ENCODE measurements at regions not wholly inside any gene's neighbourhood (a gene's known extent, or its start where the extent isn't known, plus 50 kb on each side); places are given as distances from the start of the nearest gene placed in this dataset.
A peak's percentile ranks its signal among the peaks of the same experiment; 100 is the strongest.

DNA sequence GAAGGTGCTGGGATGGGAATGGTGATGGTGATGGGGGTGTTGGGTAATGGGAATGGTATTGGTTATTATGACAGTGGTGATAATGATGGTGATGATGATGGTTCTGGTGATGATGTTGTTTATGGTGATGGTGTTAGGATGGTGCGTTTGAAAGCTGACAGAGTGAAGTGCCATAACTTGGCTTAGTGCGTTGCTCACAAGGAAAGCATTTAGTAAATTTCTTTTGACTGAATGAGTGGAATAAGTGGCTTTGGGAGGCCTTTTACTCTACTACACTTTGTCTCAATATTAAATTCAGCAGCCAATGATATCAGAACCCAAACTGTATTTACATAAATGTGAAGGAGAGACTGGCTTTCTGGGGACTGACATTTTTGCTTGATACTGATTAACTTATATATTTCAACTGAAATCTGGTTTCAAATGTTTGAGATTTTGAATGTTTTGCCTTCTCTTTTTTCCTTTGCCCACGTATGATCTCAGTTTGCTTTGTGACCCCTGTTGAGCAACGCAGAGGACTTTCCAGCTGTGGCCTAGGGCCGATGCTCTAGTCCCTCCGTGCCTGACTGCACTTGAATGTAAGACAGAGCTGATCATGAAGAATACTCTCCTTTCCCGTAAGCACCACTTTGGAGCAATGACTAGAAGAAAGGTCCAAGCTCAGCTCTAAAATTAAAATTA, 128.5 kb upstream of the SH3BP4 start:
- BruUV-seq (replicated peaks): no TSS peak
- H3K27ac ChIP-seq (ENCODE audit: low read depth, low read length, poor library complexity, severe bottlenecking): no peak overlapping the region
- H3K36me3 ChIP-seq (ENCODE audit: insufficient read depth, low read length, poor library complexity, severe bottlenecking): no peaks in the 10 kb centered on the region
- H3K9me3 ChIP-seq (ENCODE audit: low read depth, low read length, poor library complexity, severe bottlenecking): no peaks in the 10 kb centered on the region
- intact Hi-C loops (cut with micrococcal nuclease; ENCODE audit: unreplicated experiment): no loop called here
- TF ChIP-seq, protein P1, sequence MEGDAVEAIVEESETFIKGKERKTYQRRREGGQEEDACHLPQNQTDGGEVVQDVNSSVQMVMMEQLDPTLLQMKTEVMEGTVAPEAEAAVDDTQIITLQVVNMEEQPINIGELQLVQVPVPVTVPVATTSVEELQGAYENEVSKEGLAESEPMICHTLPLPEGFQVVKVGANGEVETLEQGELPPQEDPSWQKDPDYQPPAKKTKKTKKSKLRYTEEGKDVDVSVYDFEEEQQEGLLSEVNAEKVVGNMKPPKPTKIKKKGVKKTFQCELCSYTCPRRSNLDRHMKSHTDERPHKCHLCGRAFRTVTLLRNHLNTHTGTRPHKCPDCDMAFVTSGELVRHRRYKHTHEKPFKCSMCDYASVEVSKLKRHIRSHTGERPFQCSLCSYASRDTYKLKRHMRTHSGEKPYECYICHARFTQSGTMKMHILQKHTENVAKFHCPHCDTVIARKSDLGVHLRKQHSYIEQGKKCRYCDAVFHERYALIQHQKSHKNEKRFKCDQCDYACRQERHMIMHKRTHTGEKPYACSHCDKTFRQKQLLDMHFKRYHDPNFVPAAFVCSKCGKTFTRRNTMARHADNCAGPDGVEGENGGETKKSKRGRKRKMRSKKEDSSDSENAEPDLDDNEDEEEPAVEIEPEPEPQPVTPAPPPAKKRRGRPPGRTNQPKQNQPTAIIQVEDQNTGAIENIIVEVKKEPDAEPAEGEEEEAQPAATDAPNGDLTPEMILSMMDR (conservative IDR thresholded peaks at IDR 0.05; ENCODE audit: low read depth, low read length): no peak
- TF ChIP-seq EZH2 (IDR thresholded peaks at IDR 0.05; ENCODE audit: borderline replicate concordance, low read depth, low read length, poor library complexity, severe bottlenecking): no peak
- DNase-seq (ENCODE audit: low spot score): no peak
- no peaks in the 10 kb centered on the region for H3K27me3 ChIP-seq (replicated peaks; ENCODE audit: insufficient read depth, low read depth, low read length, poor library complexity)
- POLR2A ChIA-PET (ENCODE audit: low non-redundant PET): no interaction called here
- H3K4me1 ChIP-seq (ENCODE audit: insufficient read depth, low read length, poor library complexity, severe bottlenecking): no peaks in the 10 kb centered on the region
- no peak overlapping the region for H3K4me3 ChIP-seq (ENCODE audit: low read depth, low read length, poor library complexity, severe bottlenecking)
- CTCF ChIA-PET: no interaction called here

DNA sequence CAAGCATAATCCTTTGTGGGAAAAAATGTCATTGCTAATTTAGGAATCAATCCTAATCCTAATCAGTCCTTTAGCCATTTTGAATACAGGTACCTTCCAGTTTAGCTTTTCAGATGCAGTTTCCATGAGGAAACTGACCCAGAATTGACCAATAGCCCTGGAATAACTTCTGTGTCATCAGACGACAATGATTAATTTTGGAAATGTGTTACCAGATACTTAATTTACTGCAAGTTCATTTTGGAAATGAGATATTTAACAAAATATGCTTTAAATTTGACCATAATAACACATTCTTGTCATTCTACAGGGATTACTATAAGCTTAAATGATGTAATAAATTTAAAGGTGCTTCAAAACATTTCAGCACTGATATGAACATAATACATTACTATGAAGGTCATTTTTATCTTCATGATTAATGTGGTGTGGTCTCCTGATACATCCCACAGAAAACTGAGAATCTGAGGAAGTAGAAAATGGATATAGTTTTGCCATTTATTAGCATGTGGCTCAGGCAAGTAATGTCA, 129.8 kb upstream of the SH3BP4 start:
- no TSS peak for BruUV-seq (replicated peaks)
- H3K9me3 ChIP-seq (ENCODE audit: low read depth, low read length, poor library complexity, severe bottlenecking): no peaks in the 10 kb centered on the region
- no peaks in the 10 kb centered on the region for H3K36me3 ChIP-seq (ENCODE audit: insufficient read depth, low read length, poor library complexity, severe bottlenecking)
- no peaks in the 10 kb centered on the region for H3K27me3 ChIP-seq (replicated peaks; ENCODE audit: insufficient read depth, low read depth, low read length, poor library complexity)
- no peak overlapping the region for H3K4me3 ChIP-seq (ENCODE audit: low read depth, low read length, poor library complexity, severe bottlenecking)
- no peak for DNase-seq (ENCODE audit: low spot score)
- TF ChIP-seq, protein P1 (conservative IDR thresholded peaks at IDR 0.05; ENCODE audit: low read depth, low read length): no peak
- no peak for TF ChIP-seq EZH2 (IDR thresholded peaks at IDR 0.05; ENCODE audit: borderline replicate concordance, low read depth, low read length, poor library complexity, severe bottlenecking)
- H3K27ac ChIP-seq (ENCODE audit: low read depth, low read length, poor library complexity, severe bottlenecking): no peak overlapping the region
- intact Hi-C loops (cut with micrococcal nuclease; ENCODE audit: unreplicated experiment): no loop called here
- no peaks in the 10 kb centered on the region for H3K4me1 ChIP-seq (ENCODE audit: insufficient read depth, low read length, poor library complexity, severe bottlenecking)
- ChIA-PET CTCF (no interaction called here), POLR2A (ENCODE audit: low non-redundant PET) (no interaction called here)

DNA sequence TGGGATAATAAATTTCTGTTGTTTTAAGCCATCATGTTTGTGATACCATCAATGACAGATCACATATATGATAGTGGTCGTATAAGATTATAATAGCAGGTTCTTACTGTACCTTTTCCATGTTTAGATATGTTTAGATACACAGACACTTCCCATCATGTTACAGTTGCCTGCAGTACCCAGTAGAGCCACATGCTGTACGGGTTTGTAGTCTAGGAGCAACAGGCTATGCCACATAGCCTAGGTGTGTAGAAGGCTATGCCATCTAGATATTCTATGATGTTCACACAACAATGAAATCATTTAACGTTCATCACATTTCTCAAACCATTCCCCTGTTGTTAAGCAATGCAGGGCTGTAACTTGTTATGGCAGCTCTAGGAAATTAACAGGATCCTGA, 132.9 kb upstream of the SH3BP4 start:
- intact Hi-C loops (cut with micrococcal nuclease; ENCODE audit: unreplicated experiment): no loop called here
- H3K27me3 ChIP-seq (replicated peaks; ENCODE audit: insufficient read depth, low read depth, low read length, poor library complexity): no peaks in the 10 kb centered on the region
- H3K36me3 ChIP-seq (ENCODE audit: insufficient read depth, low read length, poor library complexity, severe bottlenecking): no peaks in the 10 kb centered on the region
- no peak for TF ChIP-seq EZH2 (IDR thresholded peaks at IDR 0.05; ENCODE audit: borderline replicate concordance, low read depth, low read length, poor library complexity, severe bottlenecking)
- TF ChIP-seq, protein P1 (conservative IDR thresholded peaks at IDR 0.05; ENCODE audit: low read depth, low read length): 0 out of 2 replicates have a peak, but pooled peaks have one; percentile 21
- ChIA-PET CTCF (no interaction called here), POLR2A (ENCODE audit: low non-redundant PET) (no interaction called here)
- no peaks in the 10 kb centered on the region for H3K4me1 ChIP-seq (ENCODE audit: insufficient read depth, low read length, poor library complexity, severe bottlenecking)
- H3K4me3 ChIP-seq (ENCODE audit: low read depth, low read length, poor library complexity, severe bottlenecking): no peak overlapping the region
- H3K9me3 ChIP-seq (ENCODE audit: low read depth, low read length, poor library complexity, severe bottlenecking): no peaks in the 10 kb centered on the region
- H3K27ac ChIP-seq (ENCODE audit: low read depth, low read length, poor library complexity, severe bottlenecking): no peak overlapping the region
- DNase-seq (ENCODE audit: low spot score): no peak
- BruUV-seq (replicated peaks): no TSS peak

All from A673 (cell line).